ENCODE measurements at regions not wholly inside any gene's neighbourhood (a gene's known extent, or its start where the extent isn't known, plus 50 kb on each side); places are given as distances from the start of the nearest gene placed in this dataset.
"Not testable (repeated sequence)": the region's sequence is repeated elsewhere in the genome, so short reads cannot be mapped to it uniquely, and the experiment has no call there.

- H3K4me3 ChIP-seq (ENCODE audit: low read depth, low read length) = no peak overlapping the region
- TF ChIP-seq, protein P1, sequence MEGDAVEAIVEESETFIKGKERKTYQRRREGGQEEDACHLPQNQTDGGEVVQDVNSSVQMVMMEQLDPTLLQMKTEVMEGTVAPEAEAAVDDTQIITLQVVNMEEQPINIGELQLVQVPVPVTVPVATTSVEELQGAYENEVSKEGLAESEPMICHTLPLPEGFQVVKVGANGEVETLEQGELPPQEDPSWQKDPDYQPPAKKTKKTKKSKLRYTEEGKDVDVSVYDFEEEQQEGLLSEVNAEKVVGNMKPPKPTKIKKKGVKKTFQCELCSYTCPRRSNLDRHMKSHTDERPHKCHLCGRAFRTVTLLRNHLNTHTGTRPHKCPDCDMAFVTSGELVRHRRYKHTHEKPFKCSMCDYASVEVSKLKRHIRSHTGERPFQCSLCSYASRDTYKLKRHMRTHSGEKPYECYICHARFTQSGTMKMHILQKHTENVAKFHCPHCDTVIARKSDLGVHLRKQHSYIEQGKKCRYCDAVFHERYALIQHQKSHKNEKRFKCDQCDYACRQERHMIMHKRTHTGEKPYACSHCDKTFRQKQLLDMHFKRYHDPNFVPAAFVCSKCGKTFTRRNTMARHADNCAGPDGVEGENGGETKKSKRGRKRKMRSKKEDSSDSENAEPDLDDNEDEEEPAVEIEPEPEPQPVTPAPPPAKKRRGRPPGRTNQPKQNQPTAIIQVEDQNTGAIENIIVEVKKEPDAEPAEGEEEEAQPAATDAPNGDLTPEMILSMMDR (IDR thresholded peaks at IDR 0.05; ENCODE audit: borderline replicate concordance, insufficient read depth, low read depth, low read length) = no peak
Measured at GRCh38 chr4:66554826-66555225, 884.5 kb upstream of the EPHA5 start.

- H3K4me3 ChIP-seq (ENCODE audit: low read depth, low read length) = not testable (repeated sequence)
Measured at GRCh38 chr4:66545301-66545700, 875.0 kb upstream of the EPHA5 start.

- no peak overlapping the region for H3K4me3 ChIP-seq (ENCODE audit: low read depth, low read length)
- TF ChIP-seq, protein P1 (IDR thresholded peaks at IDR 0.05; ENCODE audit: borderline replicate concordance, insufficient read depth, low read depth, low read length) = no peak
Measured at GRCh38 chr4:66544281-66544680, 874.0 kb upstream of the EPHA5 start.

DNA sequence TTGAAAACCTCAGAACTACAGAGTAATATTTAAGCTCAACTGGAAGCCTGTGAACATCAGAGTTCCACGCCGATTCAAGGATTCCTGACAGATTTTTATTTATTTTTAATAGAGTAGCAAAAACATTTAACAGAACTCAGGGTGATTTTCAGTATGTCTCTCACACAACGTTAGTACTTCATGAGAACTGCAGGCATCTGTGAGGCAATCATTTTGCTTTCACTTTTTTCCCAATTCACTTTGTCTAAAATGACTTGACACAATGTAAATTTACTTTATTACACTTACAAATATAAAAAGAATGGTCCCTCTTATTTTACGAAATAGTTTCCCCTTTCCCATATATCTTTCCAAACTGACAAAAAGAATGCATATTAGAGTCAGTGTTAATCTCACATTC lies 869.5 kb upstream of the EPHA5 start:
- H3K4me3 ChIP-seq (ENCODE audit: low read depth, low read length) = no peak overlapping the region
- TF ChIP-seq, protein P1 (IDR thresholded peaks at IDR 0.05; ENCODE audit: borderline replicate concordance, insufficient read depth, low read depth, low read length) = no peak

DNA sequence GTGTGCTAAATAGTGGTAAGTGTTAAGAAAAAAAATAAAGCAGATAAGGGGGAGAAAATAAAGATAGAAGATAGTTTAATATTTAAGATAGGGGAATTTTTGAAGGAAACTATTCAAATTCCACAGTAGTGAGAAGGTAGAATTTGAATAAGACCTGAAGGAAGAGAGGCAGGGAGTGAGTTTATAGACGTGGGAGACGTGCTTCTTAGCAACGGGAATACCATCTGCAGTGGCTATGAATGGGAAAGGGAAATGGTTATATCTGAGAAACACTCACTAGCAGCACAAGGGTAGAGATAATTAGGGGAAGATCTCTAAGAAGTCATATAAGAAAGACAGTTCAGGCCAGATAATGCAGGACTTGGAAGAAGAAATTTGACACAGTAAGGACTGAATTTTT lies 854.5 kb upstream of the EPHA5 start:
- TF ChIP-seq, protein P1 (IDR thresholded peaks at IDR 0.05; ENCODE audit: borderline replicate concordance, insufficient read depth, low read depth, low read length) = no peak
- H3K4me3 ChIP-seq (ENCODE audit: low read depth, low read length) = no peak overlapping the region

- TF ChIP-seq, protein P1 (IDR thresholded peaks at IDR 0.05; ENCODE audit: borderline replicate concordance, insufficient read depth, low read depth, low read length) = no peak
- no peak overlapping the region for H3K4me3 ChIP-seq (ENCODE audit: low read depth, low read length)
Measured at GRCh38 chr4:66522244-66522643, 852.0 kb upstream of the EPHA5 start.

DNA sequence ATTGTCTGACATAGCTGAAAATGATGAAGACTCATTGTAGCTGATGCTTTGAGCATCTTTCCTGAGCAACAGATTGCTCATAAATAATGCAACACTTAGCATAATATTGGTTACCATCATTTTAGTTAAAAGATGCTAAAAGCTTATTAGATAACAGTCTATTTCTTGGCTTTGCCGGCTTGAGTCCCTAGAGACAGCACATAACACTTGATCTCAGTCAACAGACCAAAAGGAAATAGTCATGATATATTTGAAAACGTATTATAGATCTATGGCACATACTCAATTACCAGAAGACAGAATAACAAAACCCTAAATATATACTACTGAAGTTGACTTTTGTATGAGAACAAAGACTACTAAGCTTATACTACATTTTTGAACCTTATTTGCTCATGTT lies 846.7 kb upstream of the EPHA5 start:
- H3K4me3 ChIP-seq (ENCODE audit: low read depth, low read length) = no peak overlapping the region
- TF ChIP-seq, protein P1 (IDR thresholded peaks at IDR 0.05; ENCODE audit: borderline replicate concordance, insufficient read depth, low read depth, low read length) = no peak

GRCh38 chr4:66506985-66507384 lies 836.7 kb upstream of the EPHA5 start:
- TF ChIP-seq, protein P1 (IDR thresholded peaks at IDR 0.05; ENCODE audit: borderline replicate concordance, insufficient read depth, low read depth, low read length) = no peak

More at GRCh38 chr4:66506985-66507384, 836.7 kb upstream of the EPHA5 start:
- no peak overlapping the region for H3K4me3 ChIP-seq (ENCODE audit: low read depth, low read length)
